ENCODE measurements at regions not wholly inside any gene's neighbourhood (a gene's known extent, or its start where the extent isn't known, plus 50 kb on each side); places are given as distances from the start of the nearest gene placed in this dataset.
"Not testable (repeated sequence)": the region's sequence is repeated elsewhere in the genome, so short reads cannot be mapped to it uniquely, and the experiment has no call there.

DNA sequence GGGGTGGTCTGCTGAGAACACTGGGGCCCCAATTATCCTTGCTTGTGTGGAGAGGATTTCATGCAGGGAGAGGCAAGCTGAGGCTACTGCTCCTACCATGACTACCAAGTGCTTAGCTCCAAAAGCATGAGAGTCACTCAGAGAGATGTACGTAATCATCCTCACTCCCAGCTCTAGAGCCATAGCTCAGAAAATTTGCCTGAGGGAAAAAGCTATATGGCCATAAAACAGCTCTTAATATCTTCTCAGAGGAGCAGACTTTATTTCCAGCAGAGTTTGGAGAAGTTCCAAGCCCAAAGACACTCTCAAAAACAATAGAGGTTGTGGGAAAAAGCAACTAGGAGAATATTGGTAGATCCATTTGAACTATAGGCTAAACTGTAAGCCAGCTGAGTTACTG is 106.4 kb upstream of the PBX1 start:
- BruUV-seq (replicated peaks): no TSS peak
- intact Hi-C loops (cut with micrococcal nuclease; ENCODE audit: unreplicated experiment) (no loop called here), in situ Hi-C loops (cut with HindIII; ENCODE audit: low pct_unique_long_range_greater_than_20kb, low sequenced_read_pairs) (no loop called here)
- no peak for ATAC-seq
- TF ChIP-seq CTCF (IDR thresholded peaks at IDR 0.05) (no peak), TCF7L2 (IDR thresholded peaks at IDR 0.05; ENCODE audit: low read depth, low read length) (no peak), REST (IDR thresholded peaks at IDR 0.05; ENCODE audit: insufficient read depth in 1 of 2, low read depth in 2 of 2, low read length in 1 of 2) (no peak), SIN3A (IDR thresholded peaks at IDR 0.05; ENCODE audit: borderline replicate concordance, insufficient read depth, low read depth, low read length) (no peak), POLR2AphosphoS5 (IDR thresholded peaks at IDR 0.05; ENCODE audit: low read depth, low read length) (no peak)
- ChIA-PET POLR2A (no interaction called here), CTCF (no interaction called here)
- H3K9me3 ChIP-seq (ENCODE audit: control insufficient read depth, insufficient read depth, low read depth, low read length): no peaks in the 10 kb centered on the region
- H3K27me3 ChIP-seq (ENCODE audit: control insufficient read depth, insufficient read depth, low read length): no peaks in the 10 kb centered on the region
- H3K4me3 ChIP-seq (ENCODE audit: low read depth in 2 of 2, low read length in 2 of 2): no peak overlapping the region
- DNase-seq (ENCODE audit: low read depth, low spot score): no peak
- no peaks in the 10 kb centered on the region for H3K4me1 ChIP-seq (ENCODE audit: control insufficient read depth, insufficient read depth, low read length)
- no peak overlapping the region for H3K27ac ChIP-seq (ENCODE audit: low read length)
- H3K36me3 ChIP-seq (ENCODE audit: control insufficient read depth, insufficient read depth, low read length): no peaks in the 10 kb centered on the region; the same call in 1 of the 2 replicates

DNA sequence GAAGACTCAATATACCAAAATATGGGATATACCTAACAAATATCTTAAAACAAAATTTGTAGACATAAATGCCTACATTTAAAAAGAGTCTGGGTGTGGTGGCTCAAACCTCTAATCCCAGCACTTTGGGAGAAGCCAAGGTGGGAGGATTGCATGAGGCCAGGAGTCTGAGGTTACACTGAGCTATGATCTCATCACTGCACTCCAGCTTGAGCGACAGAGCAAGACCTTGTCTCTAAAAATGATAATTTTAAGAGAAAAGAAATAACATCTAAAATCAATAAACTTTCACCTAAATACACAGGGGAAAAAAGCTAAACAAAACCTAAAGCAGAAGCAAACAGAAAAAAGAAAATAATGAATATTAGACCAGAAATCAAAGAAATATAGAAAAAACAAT is 102.7 kb upstream of the PBX1 start:
- ChIA-PET CTCF (no interaction called here), POLR2A (no interaction called here)
- no TSS peak for BruUV-seq (replicated peaks)
- no peak for TF ChIP-seq REST (IDR thresholded peaks at IDR 0.05; ENCODE audit: insufficient read depth in 1 of 2, low read depth in 2 of 2, low read length in 1 of 2)
- TF ChIP-seq SIN3A (IDR thresholded peaks at IDR 0.05; ENCODE audit: borderline replicate concordance, insufficient read depth, low read depth, low read length): no peak
- no peak for TF ChIP-seq POLR2AphosphoS5 (IDR thresholded peaks at IDR 0.05; ENCODE audit: low read depth, low read length)
- no peak for TF ChIP-seq TCF7L2 (IDR thresholded peaks at IDR 0.05; ENCODE audit: low read depth, low read length)
- in situ Hi-C loops (cut with HindIII; ENCODE audit: low pct_unique_long_range_greater_than_20kb, low sequenced_read_pairs): no loop called here
- H3K27ac ChIP-seq (ENCODE audit: low read length): no peak overlapping the region
- DNase-seq (ENCODE audit: low read depth, low spot score) (no peak), ATAC-seq (no peak)
- no peaks in the 10 kb centered on the region for H3K27me3 ChIP-seq (ENCODE audit: control insufficient read depth, insufficient read depth, low read length)
- H3K4me3 ChIP-seq (ENCODE audit: low read depth in 2 of 2, low read length in 2 of 2): no peak overlapping the region
- H3K9me3 ChIP-seq (ENCODE audit: control insufficient read depth, insufficient read depth, low read depth, low read length): no peaks in the 10 kb centered on the region
- intact Hi-C loops (cut with micrococcal nuclease; ENCODE audit: unreplicated experiment): no loop called here
- H3K4me1 ChIP-seq (ENCODE audit: control insufficient read depth, insufficient read depth, low read length): no peaks in the 10 kb centered on the region
- no peaks in the 10 kb centered on the region; the same call in 1 of the 2 replicates for H3K36me3 ChIP-seq (ENCODE audit: control insufficient read depth, insufficient read depth, low read length)

GRCh38 chr1:164459176-164459575 is 99.8 kb upstream of the PBX1 start:
- H3K9me3 ChIP-seq (ENCODE audit: control insufficient read depth, insufficient read depth, low read depth, low read length); DNase-seq (ENCODE audit: low read depth, low spot score); in situ Hi-C loops (cut with HindIII; ENCODE audit: low pct_unique_long_range_greater_than_20kb, low sequenced_read_pairs); H3K27ac ChIP-seq (ENCODE audit: low read length); H3K4me3 ChIP-seq (ENCODE audit: low read depth in 2 of 2, low read length in 2 of 2); H3K36me3 ChIP-seq (ENCODE audit: control insufficient read depth, insufficient read depth, low read length); intact Hi-C loops (cut with micrococcal nuclease; ENCODE audit: unreplicated experiment); BruUV-seq (replicated peaks); CTCF ChIA-PET; H3K4me1 ChIP-seq (ENCODE audit: control insufficient read depth, insufficient read depth, low read length); H3K27me3 ChIP-seq (ENCODE audit: control insufficient read depth, insufficient read depth, low read length); POLR2A ChIA-PET; ATAC-seq: not testable (repeated sequence)
